ENCODE measurements at regions not wholly inside any gene's neighbourhood (a gene's known extent, or its start where the extent isn't known, plus 50 kb on each side); places are given as distances from the start of the nearest gene placed in this dataset.

DNA sequence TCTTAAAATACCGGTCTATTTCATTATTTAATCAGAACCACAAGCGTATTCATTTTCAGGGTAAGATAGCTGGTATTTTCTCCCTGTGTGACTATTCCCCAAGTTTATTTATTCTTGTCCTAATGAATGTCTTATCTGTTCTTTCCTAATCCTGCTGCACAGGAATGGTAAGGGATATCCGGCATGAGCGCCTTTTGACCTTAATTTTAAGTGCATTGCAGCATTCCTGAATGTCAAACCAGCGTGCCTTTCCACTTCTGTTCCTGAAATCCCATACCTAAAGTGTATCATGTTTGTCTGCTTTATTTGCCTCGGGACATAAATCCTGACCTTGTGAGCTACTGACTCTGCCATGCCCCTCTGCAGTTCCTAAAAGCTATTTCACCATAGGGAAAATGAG lies 1713.2 kb upstream of the FLRT2 start:
- no peak for TF ChIP-seq POLR2A (IDR thresholded peaks at IDR 0.05)
- TF ChIP-seq, protein P1, sequence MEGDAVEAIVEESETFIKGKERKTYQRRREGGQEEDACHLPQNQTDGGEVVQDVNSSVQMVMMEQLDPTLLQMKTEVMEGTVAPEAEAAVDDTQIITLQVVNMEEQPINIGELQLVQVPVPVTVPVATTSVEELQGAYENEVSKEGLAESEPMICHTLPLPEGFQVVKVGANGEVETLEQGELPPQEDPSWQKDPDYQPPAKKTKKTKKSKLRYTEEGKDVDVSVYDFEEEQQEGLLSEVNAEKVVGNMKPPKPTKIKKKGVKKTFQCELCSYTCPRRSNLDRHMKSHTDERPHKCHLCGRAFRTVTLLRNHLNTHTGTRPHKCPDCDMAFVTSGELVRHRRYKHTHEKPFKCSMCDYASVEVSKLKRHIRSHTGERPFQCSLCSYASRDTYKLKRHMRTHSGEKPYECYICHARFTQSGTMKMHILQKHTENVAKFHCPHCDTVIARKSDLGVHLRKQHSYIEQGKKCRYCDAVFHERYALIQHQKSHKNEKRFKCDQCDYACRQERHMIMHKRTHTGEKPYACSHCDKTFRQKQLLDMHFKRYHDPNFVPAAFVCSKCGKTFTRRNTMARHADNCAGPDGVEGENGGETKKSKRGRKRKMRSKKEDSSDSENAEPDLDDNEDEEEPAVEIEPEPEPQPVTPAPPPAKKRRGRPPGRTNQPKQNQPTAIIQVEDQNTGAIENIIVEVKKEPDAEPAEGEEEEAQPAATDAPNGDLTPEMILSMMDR (IDR thresholded peaks at IDR 0.05), result no peak
